H1 (cell line): ENCODE measurements at regions not wholly inside any gene's neighbourhood (a gene's known extent, or its start where the extent isn't known, plus 50 kb on each side); places are given as distances from the start of the nearest gene placed in this dataset.

ENCODE experiments used
- GABPA ChIP-seq: IDR thresholded peaks from 2 replicates; pipeline ENCODE4 v1.6.1; 2011; ENCODE audit warnings: mild to moderate bottlenecking, low read length, moderate library complexity, borderline replicate concordance; ENCODE audit not compliant: insufficient read depth
- TAF1 ChIP-seq: IDR thresholded peaks from 2 replicates; pipeline ENCODE4 v1.6.1; 2011; ENCODE audit warnings: mild to moderate bottlenecking, low read depth, low read length
- TAF7 ChIP-seq: optimal IDR thresholded peaks from 2 replicates; pipeline ENCODE3; 2011; ENCODE audit warnings: low read depth, mild to moderate bottlenecking, inconsistent platforms, low read length, moderate library complexity, borderline replicate concordance

GRCh38 chr5:4013106-4013898 lies 417.7 kb downstream of the IRX1 start (continued):
- TF ChIP-seq GABPA (no peak), TAF7 (no peak), TAF1 (no peak)
- TF ChIP-seq, all 59 proteins: peak for 0
